ENCODE measurements at regions not wholly inside any gene's neighbourhood (a gene's known extent, or its start where the extent isn't known, plus 50 kb on each side); places are given as distances from the start of the nearest gene placed in this dataset.

DNA sequence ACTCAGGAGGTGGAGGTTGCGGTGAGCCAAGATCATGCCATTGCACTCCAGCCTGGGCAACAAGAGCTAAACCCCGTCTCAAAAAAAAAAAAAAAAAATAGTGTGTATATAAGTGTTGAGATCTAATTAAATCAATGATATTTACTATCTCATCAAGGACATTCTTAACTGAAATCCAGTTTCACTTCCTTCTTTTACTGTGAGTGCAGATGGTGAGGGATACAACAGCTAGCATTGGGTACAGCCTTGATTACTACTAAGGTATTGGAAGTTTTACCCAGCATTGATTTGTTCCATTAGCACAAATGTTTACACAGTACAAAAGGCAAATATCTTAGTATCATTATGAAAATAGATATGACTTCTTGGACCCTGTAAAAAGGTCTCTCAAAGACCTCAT, 546.6 kb downstream of the KCTD12 start:
- TF ChIP-seq, protein P1, sequence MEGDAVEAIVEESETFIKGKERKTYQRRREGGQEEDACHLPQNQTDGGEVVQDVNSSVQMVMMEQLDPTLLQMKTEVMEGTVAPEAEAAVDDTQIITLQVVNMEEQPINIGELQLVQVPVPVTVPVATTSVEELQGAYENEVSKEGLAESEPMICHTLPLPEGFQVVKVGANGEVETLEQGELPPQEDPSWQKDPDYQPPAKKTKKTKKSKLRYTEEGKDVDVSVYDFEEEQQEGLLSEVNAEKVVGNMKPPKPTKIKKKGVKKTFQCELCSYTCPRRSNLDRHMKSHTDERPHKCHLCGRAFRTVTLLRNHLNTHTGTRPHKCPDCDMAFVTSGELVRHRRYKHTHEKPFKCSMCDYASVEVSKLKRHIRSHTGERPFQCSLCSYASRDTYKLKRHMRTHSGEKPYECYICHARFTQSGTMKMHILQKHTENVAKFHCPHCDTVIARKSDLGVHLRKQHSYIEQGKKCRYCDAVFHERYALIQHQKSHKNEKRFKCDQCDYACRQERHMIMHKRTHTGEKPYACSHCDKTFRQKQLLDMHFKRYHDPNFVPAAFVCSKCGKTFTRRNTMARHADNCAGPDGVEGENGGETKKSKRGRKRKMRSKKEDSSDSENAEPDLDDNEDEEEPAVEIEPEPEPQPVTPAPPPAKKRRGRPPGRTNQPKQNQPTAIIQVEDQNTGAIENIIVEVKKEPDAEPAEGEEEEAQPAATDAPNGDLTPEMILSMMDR (IDR thresholded peaks at IDR 0.05; ENCODE audit: insufficient read depth, low read length, poor library complexity, severe bottlenecking) = no peak
- DNase-seq (ENCODE audit: extremely low read depth, insufficient read length) = no peak
- H3K4me3 ChIP-seq (replicated peaks; ENCODE audit: low read depth, low read length) = no peak overlapping the region
- no peaks in the 10 kb centered on the region for H3K36me3 ChIP-seq (ENCODE audit: control insufficient read depth, insufficient read depth, low read length)
- H3K27me3 ChIP-seq (replicated peaks; ENCODE audit: control insufficient read depth, insufficient read depth, low read length) = no peaks in the 10 kb centered on the region

DNA sequence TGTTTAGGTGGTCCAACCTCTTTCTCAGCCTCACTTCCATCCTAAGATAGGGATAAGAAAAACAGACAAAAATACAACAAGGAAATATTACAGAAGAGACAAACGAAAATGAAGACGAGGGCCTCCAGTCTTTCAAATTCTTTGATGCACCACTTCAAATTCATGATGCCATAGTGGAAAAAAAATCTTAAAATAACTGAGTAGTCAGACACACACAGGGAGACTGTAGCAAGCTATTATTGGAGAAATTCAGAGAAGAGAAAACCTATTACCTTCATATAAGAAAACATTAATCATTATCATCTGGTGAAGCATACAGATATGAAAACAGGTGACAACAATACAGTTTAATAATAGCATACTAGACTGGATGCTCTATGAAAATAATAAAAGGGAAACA, 548.2 kb downstream of the KCTD12 start:
- no peak for DNase-seq (ENCODE audit: extremely low read depth, insufficient read length)
- Histone ChIP-seq H3K4me3 (replicated peaks; ENCODE audit: low read depth, low read length) (no peak overlapping the region), H3K27me3 (replicated peaks; ENCODE audit: control insufficient read depth, insufficient read depth, low read length) (no peaks in the 10 kb centered on the region), H3K36me3 (ENCODE audit: control insufficient read depth, insufficient read depth, low read length) (no peaks in the 10 kb centered on the region)
- TF ChIP-seq, protein P1 (IDR thresholded peaks at IDR 0.05; ENCODE audit: insufficient read depth, low read length, poor library complexity, severe bottlenecking) = no peak

DNA sequence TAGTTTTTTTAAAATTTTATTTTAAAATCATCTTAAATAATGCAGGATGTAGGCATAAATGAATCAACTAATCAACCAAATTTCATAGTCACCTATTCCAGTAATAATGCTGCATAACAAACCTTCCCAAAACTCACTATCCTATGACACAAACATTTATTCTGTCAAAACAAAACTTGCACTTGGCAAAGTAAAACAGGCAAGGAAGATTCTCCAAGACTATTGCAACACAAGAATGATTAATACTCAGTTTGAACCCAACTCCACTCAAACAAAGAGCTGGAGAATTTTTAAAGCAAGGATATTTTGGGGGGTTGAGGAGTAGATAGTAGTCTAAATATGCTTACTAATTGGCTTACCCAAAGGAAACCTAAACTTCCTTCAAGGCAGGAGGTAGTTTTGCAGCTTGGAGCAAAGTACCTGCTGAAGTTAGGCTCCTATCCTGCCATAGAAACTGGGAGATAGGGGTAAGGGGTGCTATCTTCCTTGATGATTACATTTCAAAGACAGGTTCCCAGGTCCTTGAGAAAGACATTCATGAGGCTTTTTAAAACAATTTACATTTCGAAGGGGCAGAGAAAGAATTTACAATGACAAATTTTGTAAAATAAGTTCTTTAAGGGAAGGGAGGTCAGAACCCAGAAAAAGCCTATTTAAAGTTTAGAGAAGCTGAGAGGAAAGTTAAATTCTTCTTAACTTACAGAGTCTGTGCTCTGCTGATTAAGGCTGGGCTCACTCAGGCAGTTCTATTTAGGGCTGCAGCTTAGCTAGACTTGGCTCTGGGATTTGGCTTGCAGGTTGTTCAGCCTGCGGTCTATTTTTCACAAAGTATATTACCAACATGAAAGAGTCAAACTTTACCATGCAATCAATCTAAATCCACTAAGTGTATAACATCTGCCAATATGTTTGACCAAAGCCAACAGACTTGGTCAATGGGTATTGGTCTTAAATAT, 549.0 kb downstream of the KCTD12 start:
- no peak overlapping the region for H3K4me3 ChIP-seq (replicated peaks; ENCODE audit: low read depth, low read length)
- H3K36me3 ChIP-seq (ENCODE audit: control insufficient read depth, insufficient read depth, low read length) = no peaks in the 10 kb centered on the region
- H3K27me3 ChIP-seq (replicated peaks; ENCODE audit: control insufficient read depth, insufficient read depth, low read length) = no peaks in the 10 kb centered on the region
- TF ChIP-seq, protein P1 (IDR thresholded peaks at IDR 0.05; ENCODE audit: insufficient read depth, low read length, poor library complexity, severe bottlenecking) = no peak
- no peak for DNase-seq (ENCODE audit: extremely low read depth, insufficient read length)

DNA sequence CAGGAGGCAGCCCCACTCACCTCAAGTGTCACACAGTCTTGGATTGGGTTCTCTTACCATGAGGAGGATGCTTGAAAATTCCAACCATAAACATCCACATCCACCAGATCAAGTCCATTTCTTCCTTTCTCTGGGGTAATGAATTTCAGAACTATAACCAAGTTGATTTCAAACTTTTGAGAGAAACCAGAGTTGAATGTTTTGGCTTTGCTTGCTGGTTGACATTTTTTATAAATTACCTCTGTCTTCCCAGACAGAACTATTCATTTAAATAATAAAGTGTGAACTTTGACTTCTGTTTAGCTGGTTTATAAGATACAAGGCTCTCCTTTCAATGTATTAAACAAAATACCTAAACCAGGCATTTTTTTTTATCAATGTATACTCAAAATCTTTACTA, 550.7 kb downstream of the KCTD12 start:
- H3K4me3 ChIP-seq (replicated peaks; ENCODE audit: low read depth, low read length) = no peak overlapping the region

DNA sequence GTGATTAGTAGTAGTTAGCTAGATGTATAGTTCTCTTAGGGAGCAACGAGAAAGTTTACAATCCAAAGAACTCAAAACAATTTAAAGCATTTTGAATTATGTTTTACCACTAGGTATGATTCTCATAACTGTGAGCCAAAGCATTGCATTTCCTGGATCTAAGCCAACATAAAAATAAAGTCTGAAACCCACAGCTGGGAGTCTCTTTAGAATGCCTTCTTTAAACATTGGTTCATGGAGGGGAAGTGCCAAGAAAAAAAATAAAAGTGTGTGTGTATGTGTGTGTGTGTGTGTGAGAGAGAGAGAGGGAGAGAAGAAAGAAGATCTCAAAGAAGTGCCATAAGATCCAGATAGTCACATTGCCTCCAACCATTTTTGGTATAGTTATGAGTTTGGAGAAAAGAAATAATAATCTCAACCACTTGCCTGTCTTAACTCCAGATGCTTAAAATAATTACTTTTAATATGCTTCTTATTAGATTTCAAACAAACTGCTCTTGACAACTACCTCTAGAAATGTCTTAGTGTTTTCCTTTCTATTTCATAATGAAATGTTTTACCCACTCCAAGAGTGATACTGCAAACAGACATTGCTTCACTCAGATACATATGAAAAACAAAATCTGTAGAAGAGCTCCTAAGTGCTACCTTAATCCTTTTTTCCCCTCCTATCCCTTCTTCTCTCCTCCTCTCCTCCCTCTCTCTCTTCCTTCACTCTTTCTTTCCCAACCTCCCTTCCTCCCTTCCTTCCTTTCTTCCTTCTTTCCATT, 554.1 kb downstream of the KCTD12 start:
- Histone ChIP-seq H3K4me3 (replicated peaks; ENCODE audit: low read depth, low read length) (no peak overlapping the region), H3K36me3 (ENCODE audit: control insufficient read depth, insufficient read depth, low read length) (no peaks in the 10 kb centered on the region), H3K27me3 (replicated peaks; ENCODE audit: control insufficient read depth, insufficient read depth, low read length) (no peaks in the 10 kb centered on the region)
- no peak for DNase-seq (ENCODE audit: extremely low read depth, insufficient read length)
- TF ChIP-seq, protein P1 (IDR thresholded peaks at IDR 0.05; ENCODE audit: insufficient read depth, low read length, poor library complexity, severe bottlenecking) = no peak

More for the DNA sequence above, 550.7 kb downstream of the KCTD12 start:
- H3K27me3 ChIP-seq (replicated peaks; ENCODE audit: control insufficient read depth, insufficient read depth, low read length) = no peaks in the 10 kb centered on the region
- no peak for DNase-seq (ENCODE audit: extremely low read depth, insufficient read length)
- TF ChIP-seq, protein P1 (IDR thresholded peaks at IDR 0.05; ENCODE audit: insufficient read depth, low read length, poor library complexity, severe bottlenecking) = no peak
- H3K36me3 ChIP-seq (ENCODE audit: control insufficient read depth, insufficient read depth, low read length) = no peaks in the 10 kb centered on the region

Measured in GM06990 (cell line).